Fibroblast of upper back skin (primary cell): ENCODE measurements at regions not wholly inside any gene's neighbourhood (a gene's known extent, or its start where the extent isn't known, plus 50 kb on each side); places are given as distances from the start of the nearest gene placed in this dataset.

ENCODE experiments used
- DNase-seq: peaks from one replicate; pipeline ENCODE4 v3.0.0-alpha.2; 2013

GRCh38 chr10:63866075-63866746 is 345.0 kb downstream of the REEP3 start:
- DNase-seq = peak; percentile 69

- DNase-seq = no peak
Measured at GRCh38 chr10:63866747-63867140, 345.5 kb downstream of the REEP3 start.

- no peak for DNase-seq
Measured at GRCh38 chr10:63878428-63878827, 357.2 kb downstream of the REEP3 start.

GRCh38 chr10:63883861-63884260 is 362.7 kb downstream of the REEP3 start:
- DNase-seq = no peak

GRCh38 chr10:63884426-63884825 is 363.2 kb downstream of the REEP3 start:
- DNase-seq = no peak

- DNase-seq = no peak
Measured at GRCh38 chr10:63885156-63885555, 364.0 kb downstream of the REEP3 start.

- DNase-seq = peak; percentile 23
Measured at GRCh38 chr10:63886281-63887022, 365.3 kb downstream of the REEP3 start.

- DNase-seq = no peak
Measured at GRCh38 chr10:63887023-63887589, 365.9 kb downstream of the REEP3 start.

- DNase-seq = no peak
Measured at GRCh38 chr10:63887600-63888370, 366.6 kb downstream of the REEP3 start.

GRCh38 chr10:63889803-63890202 is 368.6 kb downstream of the REEP3 start:
- no peak for DNase-seq

- no peak for DNase-seq
Measured at GRCh38 chr10:63896992-63897391, 375.8 kb downstream of the REEP3 start.

GRCh38 chr10:63899673-63900300 is 378.6 kb downstream of the REEP3 start:
- no peak for DNase-seq

- no peak for DNase-seq
Measured at GRCh38 chr10:63901228-63901627, 380.0 kb downstream of the REEP3 start.

- peak; percentile 66 for DNase-seq
Measured at GRCh38 chr10:63901881-63902280, 380.7 kb downstream of the REEP3 start.

GRCh38 chr10:63910806-63911205 is 389.6 kb downstream of the REEP3 start:
- no peak for DNase-seq

- DNase-seq = no peak
Measured at GRCh38 chr10:63915240-63915639, 394.0 kb downstream of the REEP3 start.

GRCh38 chr10:63917363-63917762 is 396.2 kb downstream of the REEP3 start:
- peak; percentile 32 for DNase-seq

GRCh38 chr10:63919575-63920279 is 398.5 kb downstream of the REEP3 start:
- peak; percentile 31 for DNase-seq

- DNase-seq = no peak
Measured at GRCh38 chr10:63920926-63921325, 399.7 kb downstream of the REEP3 start.

- DNase-seq = no peak
Measured at GRCh38 chr10:63921908-63922467, 400.8 kb downstream of the REEP3 start.

- DNase-seq = peak; percentile 20
Measured at GRCh38 chr10:63922468-63923284, 401.5 kb downstream of the REEP3 start.
